ENCODE measurements at regions not wholly inside any gene's neighbourhood (a gene's known extent, or its start where the extent isn't known, plus 50 kb on each side); places are given as distances from the start of the nearest gene placed in this dataset.

- no peak for TF ChIP-seq CTCF (conservative IDR thresholded peaks at IDR 0.05)
- no peak overlapping the region for H3K27ac ChIP-seq
Measured at GRCh38 chrX:42477396-42477795, 300.6 kb downstream of the PPP1R2C start.

- H3K27ac ChIP-seq = no peak overlapping the region
- no peak for TF ChIP-seq CTCF (conservative IDR thresholded peaks at IDR 0.05)
Measured at GRCh38 chrX:42472727-42473126, 305.2 kb downstream of the PPP1R2C start.

- no peak overlapping the region for H3K27ac ChIP-seq
- TF ChIP-seq CTCF (conservative IDR thresholded peaks at IDR 0.05) = no peak
Measured at GRCh38 chrX:42466332-42467046, 311.5 kb downstream of the PPP1R2C start.

GRCh38 chrX:42465821-42466220 is 312.1 kb downstream of the PPP1R2C start:
- H3K27ac ChIP-seq = no peak overlapping the region
- no peak for TF ChIP-seq CTCF (conservative IDR thresholded peaks at IDR 0.05)

GRCh38 chrX:42463706-42464490 is 314.1 kb downstream of the PPP1R2C start:
- TF ChIP-seq CTCF (conservative IDR thresholded peaks at IDR 0.05) = no peak
- no peak overlapping the region for H3K27ac ChIP-seq

- no peak for TF ChIP-seq CTCF (conservative IDR thresholded peaks at IDR 0.05)
- no peak overlapping the region for H3K27ac ChIP-seq
Measured at GRCh38 chrX:42462917-42463316, 315.0 kb downstream of the PPP1R2C start.

GRCh38 chrX:42460706-42461105 is 317.3 kb downstream of the PPP1R2C start:
- TF ChIP-seq CTCF (conservative IDR thresholded peaks at IDR 0.05) = no peak
- H3K27ac ChIP-seq = no peak overlapping the region

Data from VCaP (cell line).